GM10266 (cell line): ENCODE measurements at regions not wholly inside any gene's neighbourhood (a gene's known extent, or its start where the extent isn't known, plus 50 kb on each side); places are given as distances from the start of the nearest gene placed in this dataset.

ENCODE experiments used
- DNase-seq: peaks from one replicate; pipeline ENCODE4 v3.0.0; 2012; ENCODE audit errors: extremely low spot score
- TF ChIP-seq, protein P1 (sequence below): IDR thresholded peaks from 2 replicates; pipeline ENCODE4 v1.5.1; 2012; ENCODE audit warnings: mild to moderate bottlenecking, low read depth; ENCODE audit not compliant: control insufficient read depth, insufficient read depth; ENCODE audit errors: missing control alignments

DNA sequence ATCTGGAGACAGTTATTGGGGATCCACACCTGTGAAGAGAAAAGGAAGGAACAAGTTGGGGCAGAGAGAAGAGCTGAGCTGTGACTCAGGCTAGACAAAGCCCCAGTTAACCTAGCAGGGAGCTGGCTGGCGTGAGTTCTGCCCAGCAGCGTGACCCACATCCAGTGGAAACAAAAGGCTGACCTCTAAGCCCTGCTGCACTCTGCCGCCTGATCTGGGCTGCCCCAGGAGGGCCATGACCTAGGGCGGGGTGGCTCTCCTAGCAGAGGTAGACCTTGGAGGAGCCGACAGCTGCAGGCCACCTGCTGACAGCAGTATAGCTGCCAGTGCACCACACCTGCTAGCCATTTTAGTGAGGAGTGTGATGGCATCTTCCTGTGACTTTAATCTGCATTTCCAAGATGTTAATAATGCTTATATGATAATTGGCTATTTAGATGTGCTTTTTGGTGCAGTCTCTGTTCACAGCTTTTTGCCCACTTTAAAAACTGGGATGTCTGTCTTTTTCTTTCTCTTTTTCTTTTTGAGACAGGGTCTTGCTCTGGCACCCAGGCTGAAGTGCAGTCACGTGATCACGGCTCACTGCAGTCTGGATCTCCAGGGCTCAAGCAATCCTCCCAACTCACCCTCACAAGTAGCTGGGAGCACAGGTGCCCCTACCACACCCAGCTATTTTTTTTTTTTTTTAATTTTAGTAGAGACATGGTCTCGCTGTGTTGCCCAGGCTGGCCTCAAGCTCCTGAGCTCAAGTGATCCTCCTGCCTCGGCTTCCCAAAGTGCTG is 78.1 kb downstream of the LSM3 start:
- TF ChIP-seq, protein P1, sequence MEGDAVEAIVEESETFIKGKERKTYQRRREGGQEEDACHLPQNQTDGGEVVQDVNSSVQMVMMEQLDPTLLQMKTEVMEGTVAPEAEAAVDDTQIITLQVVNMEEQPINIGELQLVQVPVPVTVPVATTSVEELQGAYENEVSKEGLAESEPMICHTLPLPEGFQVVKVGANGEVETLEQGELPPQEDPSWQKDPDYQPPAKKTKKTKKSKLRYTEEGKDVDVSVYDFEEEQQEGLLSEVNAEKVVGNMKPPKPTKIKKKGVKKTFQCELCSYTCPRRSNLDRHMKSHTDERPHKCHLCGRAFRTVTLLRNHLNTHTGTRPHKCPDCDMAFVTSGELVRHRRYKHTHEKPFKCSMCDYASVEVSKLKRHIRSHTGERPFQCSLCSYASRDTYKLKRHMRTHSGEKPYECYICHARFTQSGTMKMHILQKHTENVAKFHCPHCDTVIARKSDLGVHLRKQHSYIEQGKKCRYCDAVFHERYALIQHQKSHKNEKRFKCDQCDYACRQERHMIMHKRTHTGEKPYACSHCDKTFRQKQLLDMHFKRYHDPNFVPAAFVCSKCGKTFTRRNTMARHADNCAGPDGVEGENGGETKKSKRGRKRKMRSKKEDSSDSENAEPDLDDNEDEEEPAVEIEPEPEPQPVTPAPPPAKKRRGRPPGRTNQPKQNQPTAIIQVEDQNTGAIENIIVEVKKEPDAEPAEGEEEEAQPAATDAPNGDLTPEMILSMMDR, result no peak
- no peak for DNase-seq

DNA sequence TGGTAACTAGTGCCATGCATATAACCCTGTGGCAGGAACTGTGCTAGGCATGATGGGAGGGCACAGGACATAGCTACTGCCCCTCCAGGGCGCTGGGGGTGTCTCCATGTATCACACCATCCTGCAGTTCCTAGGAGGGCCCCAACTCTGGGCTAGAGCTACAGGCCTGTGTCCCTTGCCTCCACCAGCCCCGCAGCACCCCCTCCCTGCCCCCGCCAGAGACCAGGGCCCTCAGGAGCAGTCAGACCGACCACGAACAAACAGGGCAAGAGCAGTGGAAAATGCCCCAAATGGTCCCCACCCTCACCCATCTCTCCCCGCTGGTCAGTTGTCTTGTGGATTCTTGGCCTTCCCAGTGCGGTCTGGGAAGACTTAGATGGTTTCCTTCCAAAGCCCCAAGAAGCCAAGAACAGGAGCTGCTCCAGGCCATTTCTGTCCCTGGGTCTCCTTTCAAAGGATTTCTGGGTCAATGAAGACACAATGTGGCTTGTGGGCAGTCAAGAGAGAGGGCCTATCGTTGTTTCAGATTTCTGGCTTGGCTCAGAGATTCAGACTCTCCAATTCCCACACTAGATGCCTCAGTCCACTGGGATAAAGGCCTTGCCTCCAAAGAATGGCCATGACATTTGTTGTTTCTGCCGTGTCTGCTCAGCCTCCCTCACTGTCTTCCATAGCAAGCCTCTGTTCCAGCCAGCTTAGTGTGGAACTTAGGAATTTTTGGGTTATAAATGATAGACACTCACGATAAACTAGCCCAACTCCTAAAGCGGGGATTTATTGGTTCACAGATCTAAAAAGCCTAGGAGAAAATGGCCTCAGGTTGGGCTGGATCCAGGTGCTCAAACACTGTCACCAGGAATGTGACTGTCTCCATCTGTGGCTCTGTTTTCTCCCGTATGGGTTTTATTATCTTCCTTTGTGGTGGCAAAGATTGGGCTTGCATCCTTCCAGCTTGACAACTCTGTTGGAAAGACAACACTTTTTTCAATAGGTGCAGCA is 80.6 kb downstream of the LSM3 start:
- TF ChIP-seq, protein P1, result no peak
- no peak for DNase-seq

DNA sequence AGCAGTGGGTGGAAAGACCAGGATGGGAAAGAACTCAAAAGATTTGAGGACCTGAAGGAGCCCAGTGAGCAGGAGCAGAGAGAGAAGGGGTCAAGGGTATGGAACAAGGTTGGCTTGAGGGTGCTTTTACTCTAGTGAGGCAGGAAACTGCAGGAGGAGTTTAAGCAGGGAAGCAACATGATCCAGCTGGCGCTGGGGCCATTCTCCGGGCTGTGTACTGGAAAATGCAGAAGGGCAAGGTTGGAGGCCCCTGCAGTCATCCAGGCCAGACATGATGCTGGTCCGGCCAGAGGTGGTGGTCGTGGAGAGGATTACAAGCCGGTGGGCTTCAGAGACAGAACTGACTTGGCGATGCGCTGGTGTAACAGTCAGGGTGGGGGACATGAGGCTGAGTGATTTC is 81.8 kb downstream of the LSM3 start:
- TF ChIP-seq, protein P1, result no peak

DNA sequence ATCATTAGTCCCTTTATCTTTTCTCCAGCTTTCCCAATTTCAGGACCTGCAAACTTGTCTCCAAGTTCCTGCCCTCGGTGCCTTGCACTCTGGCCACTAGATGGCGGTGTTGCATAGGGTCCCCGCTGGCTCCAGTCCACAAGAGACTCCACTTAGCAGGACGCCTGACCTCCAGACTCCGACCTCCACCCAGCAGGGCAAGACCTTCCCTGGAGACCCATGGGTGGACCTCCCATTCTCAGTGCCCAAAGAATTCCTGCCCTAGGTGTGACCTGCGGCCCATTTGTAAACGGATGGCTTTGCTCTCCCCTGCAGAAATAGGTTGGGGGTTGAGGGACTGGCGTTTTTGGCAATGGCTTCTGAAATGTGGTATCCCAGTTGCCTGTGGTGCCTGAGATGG is 82.6 kb downstream of the LSM3 start:
- DNase-seq, result peak; percentile 82
- TF ChIP-seq, protein P1, result peak; percentile 97

More for the DNA sequence above, 81.8 kb downstream of the LSM3 start:
- no peak for DNase-seq

DNA sequence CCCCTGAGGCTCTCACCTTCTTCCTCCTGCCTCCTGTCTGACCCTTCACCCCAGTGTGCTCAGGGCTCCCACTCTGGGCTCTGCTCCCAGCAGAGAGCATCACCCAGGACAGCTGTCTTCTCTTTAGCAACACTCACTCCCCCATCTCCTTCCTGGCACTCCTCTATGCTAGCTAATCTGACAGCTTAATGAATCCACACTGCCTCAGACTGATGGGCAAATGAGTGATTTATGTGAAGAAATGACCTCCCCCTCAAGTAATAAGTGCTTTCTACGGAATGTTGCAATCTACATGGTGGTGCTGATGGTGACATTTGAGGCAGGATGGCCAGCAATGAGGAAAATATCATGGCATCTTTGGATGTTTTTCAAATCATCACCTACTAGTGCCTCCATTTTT is 83.6 kb downstream of the LSM3 start:
- TF ChIP-seq, protein P1, result no peak
- DNase-seq, result no peak

DNA sequence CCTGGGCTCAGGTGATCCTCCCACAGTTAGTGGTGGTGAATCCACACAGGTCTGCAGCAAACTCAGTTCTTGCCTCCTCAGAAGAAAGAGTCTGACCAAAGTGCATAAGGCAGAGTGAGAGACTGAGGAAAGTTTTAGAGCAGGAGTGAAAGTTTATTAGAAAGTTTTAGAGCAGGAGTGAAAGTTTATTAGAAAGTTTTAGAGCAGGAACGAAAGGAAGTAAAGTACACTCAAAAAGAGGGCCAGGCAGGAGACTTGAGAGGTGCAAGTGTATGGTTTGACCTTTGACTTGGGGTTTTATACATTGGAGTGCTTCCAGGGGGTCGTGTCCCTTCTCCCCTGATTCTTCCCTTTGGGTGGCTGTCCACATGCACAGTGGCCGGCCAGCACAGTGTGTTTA is 84.2 kb downstream of the LSM3 start:
- TF ChIP-seq, protein P1, result no peak
- no peak for DNase-seq
